T-cell (primary cell): ENCODE measurements at regions not wholly inside any gene's neighbourhood (a gene's known extent, or its start where the extent isn't known, plus 50 kb on each side); places are given as distances from the start of the nearest gene placed in this dataset.

Experiments used
- ATAC-seq, 4 experiments: fragments of 200-7000 bp in 3 of 4; fragments of 150-1000 bp in 1 of 4; cut with Tn5 transposase; replicated peaks in 1 of 4; 1 replicate in 3 of 4; 2 replicates in 1 of 4; pipeline ENCODE4 v1.10.0; 2021; ENCODE audit warnings: moderate library complexity in 3 of 4, mild to moderate bottlenecking in 2 of 4, moderate number of reproducible peaks in 1 of 4
- CTCF ChIA-PET, 2 donors: fragments of 300-600 bp; sonication (Branson Sonifier 250); formaldehyde crosslinking; loops; one replicate each; lab custom pipeline; 2022; ENCODE audit warnings: antibody characterized with exemption in 2 of 2; lab: Charles Lee
- POLR2A ChIA-PET, 2 donors: fragments of 300-600 bp; sonication (Branson Sonifier 250); formaldehyde crosslinking; loops; one replicate each; lab custom pipeline; 2022; ENCODE audit warnings: antibody characterized with exemption in 2 of 2; lab: Charles Lee
- DNase-seq, 35 experiments: peaks; one replicate each; pipeline versions ENCODE4 v3.0.0 to v3.0.0-alpha.2; 2013 to 2023
- H3K27ac ChIP-seq: one replicate; pipeline ENCODE4 v1.5.1; 2013; ENCODE audit warnings: low read length
- H3K27me3 ChIP-seq, 2 experiments: replicated peaks in 1 of 2; 1 replicate in 1 of 2; 2 replicates in 1 of 2; pipeline versions ENCODE4 v1.6.1 to v1.7.0; 2013; ENCODE audit warnings: low read length in 1 of 2, mixed read lengths in 1 of 2; ENCODE audit not compliant: control insufficient read depth in 2 of 2, insufficient read depth in 2 of 2; ENCODE audit errors: extremely low read depth in 1 of 2
- H3K36me3 ChIP-seq, 2 donors: 1 replicate in 1 of 2; 2 replicates in 1 of 2; pipeline versions ENCODE4 v1.6.1 to v1.7.0; 2013; ENCODE audit warnings: low read length in 1 of 2; ENCODE audit not compliant: control insufficient read depth in 2 of 2, insufficient read depth in 1 of 2; ENCODE audit errors: extremely low read depth in 1 of 2
- H3K4me1 ChIP-seq, 2 experiments: 1 replicate in 1 of 2; 2 replicates in 1 of 2; pipeline versions ENCODE4 v1.6.1 to v1.7.0; 2013; ENCODE audit warnings: low read length in 2 of 2, mixed read lengths in 1 of 2; ENCODE audit not compliant: insufficient read depth in 2 of 2, control insufficient read depth in 1 of 2; ENCODE audit errors: extremely low read depth in 1 of 2
- H3K4me3 ChIP-seq, 2 donors: 1 replicate in 1 of 2; 2 replicates in 1 of 2; pipeline versions ENCODE4 v1.5.1 to v1.7.0; 2013; ENCODE audit warnings: mild to moderate bottlenecking in 2 of 2, low read length in 1 of 2, moderate library complexity in 1 of 2; ENCODE audit not compliant: control insufficient read depth in 1 of 2; ENCODE audit errors: extremely low read depth in 1 of 2
- H3K9me3 ChIP-seq: 2 replicates; pipeline ENCODE4 v1.7.0; 2013
- H3K27ac Mint-ChIP-seq, 2 donors: one replicate each; pipeline ENCODE4 v1.8.0; 2020 to 2021; ENCODE audit warnings: mild to moderate bottlenecking in 2 of 2, mixed read lengths in 2 of 2
- H3K27me3 Mint-ChIP-seq, 2 donors: one replicate each; pipeline ENCODE4 v1.8.0; 2021 to 2022; ENCODE audit warnings: mixed read lengths in 2 of 2
- H3K36me3 Mint-ChIP-seq: one replicate; pipeline ENCODE4 v1.8.0; 2021; ENCODE audit warnings: mixed read lengths
- H3K4me1 Mint-ChIP-seq, 3 donors: one replicate each; pipeline ENCODE4 v1.8.0; 2020 to 2022; ENCODE audit warnings: mixed read lengths in 3 of 3, mild to moderate bottlenecking in 1 of 3
- H3K4me3 Mint-ChIP-seq, 3 donors: one replicate each; pipeline ENCODE4 v1.8.0; 2020 to 2022; ENCODE audit warnings: mild to moderate bottlenecking in 3 of 3, mixed read lengths in 3 of 3, moderate library complexity in 3 of 3
- H3K9me3 Mint-ChIP-seq, 3 donors: one replicate each; pipeline ENCODE4 v1.8.0; 2020 to 2022; ENCODE audit warnings: mixed read lengths in 3 of 3
- WGBS: methylation state at CpG from one replicate; pipeline ENCODE4 v1.1.5; 2013; ENCODE audit warnings: missing lambda C conversion rate; ENCODE audit not compliant: insufficient coverage; 5-methylcytosine and 5-hydroxymethylcytosine counted together

GRCh38 chr12:123100882-123101281, 50.0 kb downstream of the PITPNM2 start:
- ChIA-PET POLR2A (no interaction called here), CTCF (no interaction called here)
- H3K27me3 ChIP-seq = no peaks in the 10 kb centered on the region
- H3K9me3 ChIP-seq = no peaks in the 10 kb centered on the region
- Mint-ChIP-seq H3K4me3 (no peak overlapping the region), H3K27ac (no peak overlapping the region), H3K4me1 (peaks cover 32 to 54% (median 37%) of the 10 kb centered on the region in 3 donors), H3K36me3 (peaks cover 11% of the 10 kb centered on the region), H3K9me3 (no peaks in the 10 kb centered on the region), H3K27me3 (no peaks in the 10 kb centered on the region)
- H3K4me1 ChIP-seq = peaks cover 12 to 35% of the 10 kb centered on the region in 2 experiments
- DNase-seq = no peak
- H3K36me3 ChIP-seq = peaks cover 0 to 2% of the 10 kb centered on the region in 2 donors
- H3K27ac ChIP-seq = no peak overlapping the region
- H3K4me3 ChIP-seq = no peak overlapping the region
- ATAC-seq = no peak
- 80% methylated on average over 1 of the region's 3 CpGs for WGBS

- no peak overlapping the region for H3K27ac Mint-ChIP-seq
- H3K36me3 ChIP-seq = peaks cover 0 to 2% of the 10 kb centered on the region in 2 donors
- WGBS = 93% methylated on average over 5 of the region's 9 CpGs
- H3K4me3 Mint-ChIP-seq = no peak overlapping the region
- ATAC-seq (no peak), DNase-seq (no peak)
- no peak overlapping the region for H3K27ac ChIP-seq
- H3K9me3 Mint-ChIP-seq = no peaks in the 10 kb centered on the region
- H3K27me3 Mint-ChIP-seq = no peaks in the 10 kb centered on the region
- ChIA-PET POLR2A (interaction anchor here in 1 of 2 donors (0.6 kb wide), 1 partner anchor 1271 kb away, joined by 3 read pairs; no protein-coding TSS in a partner anchor), CTCF (no interaction called here)
- no peak overlapping the region for H3K4me3 ChIP-seq
- no peaks in the 10 kb centered on the region for H3K9me3 ChIP-seq
- peaks cover 10% of the 10 kb centered on the region for H3K36me3 Mint-ChIP-seq
- peaks cover 30 to 53% (median 32%) of the 10 kb centered on the region in 3 donors for H3K4me1 Mint-ChIP-seq
- H3K27me3 ChIP-seq = no peaks in the 10 kb centered on the region
- H3K4me1 ChIP-seq = peaks cover 15 to 35% of the 10 kb centered on the region in 2 experiments
Observed at GRCh38 chr12:123100450-123100849, 50.4 kb downstream of the PITPNM2 start.

- Histone ChIP-seq H3K4me3 (no peak overlapping the region), H3K27me3 (no peaks in the 10 kb centered on the region), H3K27ac (no peak overlapping the region), H3K4me1 (peaks cover 16 to 34% of the 10 kb centered on the region in 2 experiments), H3K36me3 (peaks cover 0 to 2% of the 10 kb centered on the region in 2 donors), H3K9me3 (no peaks in the 10 kb centered on the region)
- no peak overlapping the region for H3K4me3 Mint-ChIP-seq
- no peak for ATAC-seq
- no peaks in the 10 kb centered on the region for H3K9me3 Mint-ChIP-seq
- H3K27me3 Mint-ChIP-seq = no peaks in the 10 kb centered on the region
- CTCF ChIA-PET = no interaction called here
- no peak for DNase-seq
- no peak overlapping the region for H3K27ac Mint-ChIP-seq
- WGBS = 100% methylated on average over 1 of the region's 5 CpGs
- H3K36me3 Mint-ChIP-seq = peaks cover 6% of the 10 kb centered on the region
- POLR2A ChIA-PET = interaction anchor here (0.6 kb wide), 2 partner anchors 294 to 1272 kb away, joined by 3 to 7 read pairs; no protein-coding TSS in a partner anchor
- peaks cover 28 to 53% (median 28%) of the 10 kb centered on the region in 3 donors for H3K4me1 Mint-ChIP-seq
Observed at GRCh38 chr12:123099560-123100192, 51.2 kb downstream of the PITPNM2 start.

DNA sequence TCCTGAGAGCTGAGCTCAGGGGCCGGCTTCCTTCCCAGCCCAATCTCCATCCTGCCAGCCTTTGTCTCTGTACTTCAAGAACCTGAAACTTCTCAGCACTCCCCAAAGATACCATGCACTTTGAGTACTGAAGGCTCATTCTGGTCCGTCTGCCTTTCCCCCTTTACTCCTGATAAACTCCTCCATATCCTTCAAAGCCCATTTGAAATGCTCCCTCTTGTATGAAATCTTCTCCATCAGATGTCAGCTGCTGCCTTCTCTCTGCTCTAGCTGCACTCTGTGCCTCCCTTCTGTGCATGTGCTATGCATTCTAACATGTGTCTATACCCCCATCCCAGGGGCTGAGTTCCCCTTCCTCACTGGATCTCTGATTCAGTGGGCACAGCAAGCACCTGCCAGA, 52.1 kb downstream of the PITPNM2 start:
- no peak overlapping the region for H3K4me3 Mint-ChIP-seq
- peaks cover 16 to 34% of the 10 kb centered on the region in 2 experiments for H3K4me1 ChIP-seq
- ChIA-PET POLR2A (no interaction called here), CTCF (no interaction called here)
- no peak for ATAC-seq
- WGBS = 96% methylated on average over 2 of the region's 2 CpGs
- H3K9me3 ChIP-seq = no peaks in the 10 kb centered on the region
- no peak overlapping the region for H3K27ac ChIP-seq
- peaks cover 6% of the 10 kb centered on the region for H3K36me3 Mint-ChIP-seq
- H3K27me3 ChIP-seq = no peaks in the 10 kb centered on the region
- H3K27ac Mint-ChIP-seq = no peak overlapping the region
- no peaks in the 10 kb centered on the region for H3K27me3 Mint-ChIP-seq
- H3K4me3 ChIP-seq = no peak overlapping the region
- peaks cover 0 to 2% of the 10 kb centered on the region in 2 donors for H3K36me3 ChIP-seq
- H3K9me3 Mint-ChIP-seq = no peaks in the 10 kb centered on the region
- no peak for DNase-seq
- H3K4me1 Mint-ChIP-seq = peaks cover 23 to 49% (median 26%) of the 10 kb centered on the region in 3 donors

DNA sequence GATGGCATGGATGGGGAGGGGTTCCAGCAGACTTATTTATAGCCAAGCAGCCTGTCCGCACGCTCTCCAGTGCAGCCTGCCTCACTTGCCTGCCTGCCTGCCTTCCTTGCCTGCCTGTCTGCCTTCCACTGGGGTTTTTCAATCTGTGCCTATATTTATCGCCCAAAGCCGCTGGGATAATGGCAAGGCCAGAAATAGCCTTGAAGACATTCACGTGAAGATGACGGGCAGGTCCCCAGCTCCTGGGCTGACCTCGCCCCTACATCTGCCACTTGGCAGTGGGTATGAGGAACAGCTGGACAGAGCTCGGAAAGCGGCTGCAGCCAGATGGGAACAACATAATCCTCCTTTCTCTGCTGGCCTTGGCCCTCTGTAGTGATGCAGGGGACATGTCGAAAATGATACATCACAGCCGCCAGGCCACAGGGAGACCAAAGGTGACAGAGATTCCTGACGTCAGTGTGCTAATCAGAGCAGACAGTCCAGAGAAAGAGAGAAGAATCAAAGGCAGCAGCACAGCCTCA, 53.3 kb downstream of the PITPNM2 start:
- no peak overlapping the region for H3K4me3 ChIP-seq
- DNase-seq = no peak
- Mint-ChIP-seq H3K27me3 (no peaks in the 10 kb centered on the region), H3K4me1 (peaks cover 22 to 46% (median 24%) of the 10 kb centered on the region in 3 donors), H3K9me3 (no peaks in the 10 kb centered on the region), H3K4me3 (no peak overlapping the region), H3K36me3 (peaks cover 6% of the 10 kb centered on the region), H3K27ac (no peak overlapping the region)
- H3K9me3 ChIP-seq = no peaks in the 10 kb centered on the region
- no peak overlapping the region for H3K27ac ChIP-seq
- H3K36me3 ChIP-seq = peaks cover 0 to 2% of the 10 kb centered on the region in 2 donors
- no peaks in the 10 kb centered on the region for H3K27me3 ChIP-seq
- peaks cover 15 to 25% of the 10 kb centered on the region in 2 experiments for H3K4me1 ChIP-seq
- no peak for ATAC-seq
- CTCF ChIA-PET = no interaction called here
- WGBS = 98% methylated on average over 12 of the region's 12 CpGs
- POLR2A ChIA-PET = no interaction called here

GRCh38 chr12:123096741-123097140, 54.1 kb downstream of the PITPNM2 start:
- Mint-ChIP-seq H3K4me3 (no peak overlapping the region), H3K27ac (no peak overlapping the region), H3K27me3 (no peaks in the 10 kb centered on the region), H3K9me3 (no peaks in the 10 kb centered on the region), H3K36me3 (peaks cover 6% of the 10 kb centered on the region), H3K4me1 (peaks cover 17 to 45% (median 19%) of the 10 kb centered on the region in 3 donors)
- peaks cover 9 to 17% of the 10 kb centered on the region in 2 experiments for H3K4me1 ChIP-seq
- CTCF ChIA-PET = interaction anchor here in 1 of 2 donors (0.6 kb wide), 1 partner anchor 79 kb away, joined by 3 read pairs; no protein-coding TSS in a partner anchor
- H3K27ac ChIP-seq = no peak overlapping the region
- H3K27me3 ChIP-seq = no peaks in the 10 kb centered on the region
- no peak for DNase-seq
- POLR2A ChIA-PET = no interaction called here
- H3K9me3 ChIP-seq = no peaks in the 10 kb centered on the region
- H3K36me3 ChIP-seq = peaks cover 0 to 2% of the 10 kb centered on the region in 2 donors
- H3K4me3 ChIP-seq = no peak overlapping the region
- ATAC-seq = no peak
- WGBS = 75% methylated on average over 2 of the region's 5 CpGs
